K562 (cell line): ENCODE measurements at regions not wholly inside any gene's neighbourhood (a gene's known extent, or its start where the extent isn't known, plus 50 kb on each side); places are given as distances from the start of the nearest gene placed in this dataset.
A peak's percentile ranks its signal among the peaks of the same experiment; 100 is the strongest.

Experiments used
- ATAC-seq: fragments of 200-7000 bp; cut with Tn5 transposase; 3 replicates; pipeline ENCODE4 v1.9.1; 2020; ENCODE audit warnings: moderate library complexity
- BruUV-seq: library from RNA; stranded (reverse); fragments of 400-500 nt; replicated peaks from 2 replicates; lab custom pipeline; 2021; lab: Mats Ljungman, UMichigan
- CTCF ChIA-PET: fragments of 300-600 bp; formaldehyde crosslinking; extraction: SDS; loops from one replicate; lab custom pipeline; 2021; ENCODE audit warnings: low intra/inter-chr PET ratio; lab: Yijun Ruan, JAX
- POLR2A ChIA-PET: fragments of 300-600, 350-650 bp; sonication (Branson Sonifier 250); formaldehyde crosslinking; extraction: SDS; loops from one replicate; lab custom pipeline; 2021; ENCODE audit warnings: antibody characterized with exemption, inconsistent platforms; lab: Yijun Ruan, JAX
- DNase-seq, 4 experiments: peaks; one replicate each; pipeline versions ENCODE4 v3.0.0 to v3.0.0-alpha.2; 2011 to 2018; ENCODE audit warnings: low spot score in 3 of 4, mixed read lengths in 3 of 4; ENCODE audit errors: extremely low read depth in 1 of 4
- FAIRE-seq: peaks from 2 replicates; lab custom pipeline; 2011; peaks lifted over from hg19 to GRCh38; lab: Jason Lieb, UNC
- H2AFZ ChIP-seq: 2 replicates; pipeline ENCODE4 v1.6.0; 2011; ENCODE audit warnings: low read depth, low read length, control low read depth, inconsistent platforms
- H3K27ac ChIP-seq: fragments of 200-600 bp; 3 replicates; pipeline ENCODE4 v1.8.0; 2011; ENCODE audit warnings: low read depth, mild to moderate bottlenecking, control low read depth, inconsistent platforms, low read length, moderate library complexity, mixed read lengths; ENCODE audit errors: extremely low read depth
- H3K27me3 ChIP-seq, 2 experiments: fragments of 300-600 bp in 1 of 2; 2 replicates in 1 of 2; 3 replicates in 1 of 2; pipeline versions ENCODE4 v1.6.0 to v1.8.0; 2011; ENCODE audit warnings: inconsistent platforms in 2 of 2, low read length in 2 of 2, mild to moderate bottlenecking in 1 of 2, mixed read lengths in 1 of 2, moderate library complexity in 1 of 2; ENCODE audit not compliant: control insufficient read depth in 2 of 2, insufficient read depth in 2 of 2
- H3K36me3 ChIP-seq: fragments of 300-600 bp; 3 replicates; pipeline ENCODE4 v1.8.0; 2011; ENCODE audit warnings: mild to moderate bottlenecking, low read length, inconsistent platforms; ENCODE audit not compliant: control insufficient read depth, insufficient read depth
- H3K4me1 ChIP-seq, 2 experiments: fragments of 200-600 bp in 1 of 2; replicated peaks in 1 of 2; 2 replicates in 1 of 2; 3 replicates in 1 of 2; pipeline versions ENCODE4 v1.5.1 to v1.8.0; 2011; ENCODE audit warnings: inconsistent platforms in 2 of 2, low read length in 2 of 2, mild to moderate bottlenecking in 1 of 2, mixed read lengths in 1 of 2, moderate library complexity in 1 of 2; ENCODE audit not compliant: control insufficient read depth in 2 of 2, insufficient read depth in 2 of 2
- H3K4me2 ChIP-seq: 2 replicates; pipeline ENCODE4 v1.6.1; 2011; ENCODE audit warnings: low read length, control low read depth, inconsistent platforms, mixed read lengths; ENCODE audit not compliant: insufficient read depth
- H3K4me3 ChIP-seq: fragments of 200-600 bp; sonication (generic), shearing (Covaris generic); 2 replicates; pipeline ENCODE4 v1.5.1; 2016; ENCODE audit warnings: control low read depth, inconsistent platforms
- H3K79me2 ChIP-seq: fragments of 200-600 bp; 3 replicates; pipeline ENCODE4 v1.8.0; 2011; ENCODE audit warnings: low read length, inconsistent platforms; ENCODE audit not compliant: control insufficient read depth, insufficient read depth
- H3K9ac ChIP-seq, 2 experiments: 2 replicates each; pipeline versions ENCODE4 v1.6.0 to v1.6.1; 2011; ENCODE audit warnings: low read depth in 2 of 2, low read length in 2 of 2, control low read depth in 1 of 2, inconsistent platforms in 1 of 2, mild to moderate bottlenecking in 1 of 2, mixed read lengths in 1 of 2; ENCODE audit not compliant: insufficient read depth in 1 of 2
- H3K9me1 ChIP-seq: one replicate; pipeline ENCODE4 v1.6.0; 2011; ENCODE audit warnings: inconsistent platforms, mild to moderate bottlenecking, low read length, moderate library complexity; ENCODE audit not compliant: control insufficient read depth, insufficient read depth
- H3K9me3 ChIP-seq: replicated peaks from 2 replicates; pipeline ENCODE4 v1.5.1; 2011; ENCODE audit warnings: low read depth, low read length, inconsistent platforms; ENCODE audit not compliant: control insufficient read depth, insufficient read depth
- H4K20me1 ChIP-seq: replicated peaks from 2 replicates; pipeline ENCODE4 v1.6.1; 2011; ENCODE audit warnings: low read length, inconsistent platforms, mixed read lengths; ENCODE audit not compliant: control insufficient read depth, insufficient read depth
- ATF1 ChIP-seq, 2 experiments: fragments of 450-650 bp in 1 of 2; IDR thresholded peaks; 2 replicates each; pipeline ENCODE4 v1.6.1; 2016; ENCODE audit warnings: missing compliant biosample characterization in 1 of 2, missing genetic modification characterization in 1 of 2
- REST ChIP-seq, 2 experiments: fragments of 450-650 bp; formaldehyde crosslinking in 1 of 2; IDR thresholded peaks; 2 replicates each; pipeline versions ENCODE4 v1.4.0 to v1.6.1; 2014 to 2020; ENCODE audit warnings: mild to moderate bottlenecking in 2 of 2, borderline replicate concordance in 1 of 2, low read depth in 1 of 2
- WGBS: fragments of 100-300 bp; shearing (Covaris generic); methylation state at CpG from one replicate; pipeline ENCODE4 v1.1.6; 2016; ENCODE audit warnings: low coverage, mixed read lengths; ENCODE audit not compliant: insufficient coverage; ENCODE audit errors: missing lambda C conversion rate; 5-methylcytosine and 5-hydroxymethylcytosine counted together
- in situ Hi-C: fragments of 300-500 bp; cut with MboI; formaldehyde crosslinking; loops from 4 replicates; pipeline ENCODE4 v1.15.0; 2018; ENCODE audit warnings: inconsistent platforms, mixed read lengths
- intact Hi-C: fragments of 100-400 bp; cut with micrococcal nuclease; formaldehyde crosslinking; loops from 2 replicates; pipeline ENCODE4 v1.14.2; 2022

GRCh38 chr2:58545300-58546280, 304.5 kb upstream of the FANCL start:
- Histone ChIP-seq H3K4me3 (no peak overlapping the region), H3K4me1 (no peaks in the 10 kb centered on the region), H3K9ac (no peak overlapping the region), H2AFZ (no peak overlapping the region), H3K9me3 (no peaks in the 10 kb centered on the region), H3K79me2 (no peaks in the 10 kb centered on the region), H3K36me3 (no peaks in the 10 kb centered on the region), H3K4me2 (no peak overlapping the region), H3K27me3 (no peaks in the 10 kb centered on the region), H4K20me1 (no peaks in the 10 kb centered on the region), H3K27ac (no peak overlapping the region), H3K9me1 (no peaks in the 10 kb centered on the region)
- in situ Hi-C loops (no loop called here), intact Hi-C loops (no loop called here)
- TF ChIP-seq ATF1 (CRISPR knock-in tag; IDR thresholded peaks at IDR 0.05): no peak
- no peak for TF ChIP-seq ATF1 (tag; IDR thresholded peaks at IDR 0.05)
- TF ChIP-seq REST (IDR thresholded peaks at IDR 0.05; ENCODE audit: borderline replicate concordance): peak; percentile 32; the same call in 1 of the 2 replicates
- no peak for TF ChIP-seq REST (CRISPR knock-in tag; IDR thresholded peaks at IDR 0.05; ENCODE audit: low read depth)
- ChIA-PET POLR2A (interaction anchor here (1.0 kb wide), 1 partner anchor 10 kb away, joined by 3 read pairs; no protein-coding TSS in a partner anchor), CTCF (no interaction called here)
- 18% methylated on average over 3 of the region's 3 CpGs for WGBS
- DNase-seq (no peak), ATAC-seq (no peak), FAIRE-seq (no peak)
- no TSS peak for BruUV-seq
